ENCODE measurements at regions not wholly inside any gene's neighbourhood (a gene's known extent, or its start where the extent isn't known, plus 50 kb on each side); places are given as distances from the start of the nearest gene placed in this dataset.

- Histone ChIP-seq H3K4me3 (no peak overlapping the region), H3K9me2 (ENCODE audit: insufficient read depth) (no peaks in the 10 kb centered on the region), H3K27ac (no peak overlapping the region), H4K20me1 (ENCODE audit: insufficient read depth) (peaks cover 62% of the 10 kb centered on the region), H2AFZ (no peak overlapping the region), H3K4me2 (no peak overlapping the region), H3K27me3 (ENCODE audit: insufficient read depth, low read depth) (no peaks in the 10 kb centered on the region), H3K4me1 (replicated peaks; ENCODE audit: insufficient read depth) (no peaks in the 10 kb centered on the region), H3F3A (ENCODE audit: insufficient read depth, low read depth) (peaks cover 4% of the 10 kb centered on the region; the same call in 1 of the 2 replicates), H3K9me3 (ENCODE audit: insufficient read depth, low read depth) (no peaks in the 10 kb centered on the region), H3K36me3 (ENCODE audit: low read depth) (no peaks in the 10 kb centered on the region), H3K79me2 (ENCODE audit: low read depth) (0 out of 2 replicates have a peak, but pooled peaks cover 14% of the 10 kb centered on the region)
- POLR2A ChIA-PET (ENCODE audit: unreplicated experiment) = no interaction called here
- intact Hi-C loops (cut with micrococcal nuclease; ENCODE audit: unreplicated experiment) = no loop called here
- CTCF ChIA-PET = no interaction called here
- BruUV-seq (replicated peaks) = no TSS peak
- no peak for DNase-seq
- TF ChIP-seq CTCF (conservative IDR thresholded peaks at IDR 0.05) (no peak; the same call in 1 of the 2 replicates), EZH2 (IDR thresholded peaks at IDR 0.05; ENCODE audit: low read depth) (no peak)
These were observed 248.6 kb downstream of the LOXHD1 start for GRCh38 chr18:46408334-46408987.

- CTCF ChIA-PET = interaction anchor here (0.7 kb wide), 1 partner anchor 46 kb away, joined by 3 read pairs; no protein-coding TSS in a partner anchor
- BruUV-seq (replicated peaks) = no TSS peak
These were observed 245.7 kb downstream of the LOXHD1 start for GRCh38 chr18:46411191-46411828.

More at GRCh38 chr18:46411191-46411828, 245.7 kb downstream of the LOXHD1 start:
- POLR2A ChIA-PET (ENCODE audit: unreplicated experiment) = interaction anchor here (0.6 kb wide), 1 partner anchor 1980 kb away, joined by 4 read pairs; no protein-coding TSS in a partner anchor
- no peaks in the 10 kb centered on the region for H3K9me3 ChIP-seq (ENCODE audit: insufficient read depth, low read depth)
- no peaks in the 10 kb centered on the region for H3K4me1 ChIP-seq (replicated peaks; ENCODE audit: insufficient read depth)
- no peak overlapping the region for H3K4me2 ChIP-seq
- peaks cover 6% of the 10 kb centered on the region; the same call in 1 of the 2 replicates for H3K36me3 ChIP-seq (ENCODE audit: low read depth)
- H4K20me1 ChIP-seq (ENCODE audit: insufficient read depth) = peaks cover 74% of the 10 kb centered on the region
- no peak overlapping the region for H3K4me3 ChIP-seq
- TF ChIP-seq CTCF (conservative IDR thresholded peaks at IDR 0.05) (no peak), EZH2 (IDR thresholded peaks at IDR 0.05; ENCODE audit: low read depth) (no peak)
- H3K27ac ChIP-seq = no peak overlapping the region
- H3K27me3 ChIP-seq (ENCODE audit: insufficient read depth, low read depth) = no peaks in the 10 kb centered on the region
- DNase-seq = no peak
- 0 out of 2 replicates have a peak, but pooled peaks cover 14% of the 10 kb centered on the region for H3K79me2 ChIP-seq (ENCODE audit: low read depth)
- H3K9me2 ChIP-seq (ENCODE audit: insufficient read depth) = no peaks in the 10 kb centered on the region
- intact Hi-C loops (cut with micrococcal nuclease; ENCODE audit: unreplicated experiment) = no loop called here
- no peak overlapping the region for H2AFZ ChIP-seq
- H3F3A ChIP-seq (ENCODE audit: insufficient read depth, low read depth) = peaks cover 12% of the 10 kb centered on the region
